ENCODE measurements at regions not wholly inside any gene's neighbourhood (a gene's known extent, or its start where the extent isn't known, plus 50 kb on each side); places are given as distances from the start of the nearest gene placed in this dataset.
"Not testable (repeated sequence)": the region's sequence is repeated elsewhere in the genome, so short reads cannot be mapped to it uniquely, and the experiment has no call there.

DNA sequence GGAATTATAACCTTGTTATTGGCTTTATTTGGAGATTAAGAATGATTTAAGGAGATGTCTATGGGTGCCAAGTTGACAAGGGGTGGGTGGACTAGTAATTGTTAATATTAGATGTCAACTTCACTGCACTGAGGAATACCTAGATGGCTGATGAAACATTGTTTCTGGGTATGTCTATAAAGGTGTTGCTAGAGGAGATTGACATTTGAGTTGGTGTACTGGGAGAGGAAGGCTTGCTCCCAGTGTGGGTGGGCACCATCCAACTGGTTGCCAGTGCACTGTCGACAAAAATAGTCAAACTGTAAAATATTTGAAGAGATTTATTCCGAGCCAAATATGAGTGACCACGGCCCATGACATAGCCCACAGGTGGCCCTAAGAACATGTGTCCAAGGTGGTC lies 378.8 kb downstream of the NDFIP2 start:
- DNase-seq = no peak

- DNase-seq = no peak
Observed at GRCh38 chr13:79853251-79853650, 372.3 kb downstream of the NDFIP2 start.

GRCh38 chr13:79851318-79851717 lies 370.4 kb downstream of the NDFIP2 start:
- no peak for DNase-seq

DNA sequence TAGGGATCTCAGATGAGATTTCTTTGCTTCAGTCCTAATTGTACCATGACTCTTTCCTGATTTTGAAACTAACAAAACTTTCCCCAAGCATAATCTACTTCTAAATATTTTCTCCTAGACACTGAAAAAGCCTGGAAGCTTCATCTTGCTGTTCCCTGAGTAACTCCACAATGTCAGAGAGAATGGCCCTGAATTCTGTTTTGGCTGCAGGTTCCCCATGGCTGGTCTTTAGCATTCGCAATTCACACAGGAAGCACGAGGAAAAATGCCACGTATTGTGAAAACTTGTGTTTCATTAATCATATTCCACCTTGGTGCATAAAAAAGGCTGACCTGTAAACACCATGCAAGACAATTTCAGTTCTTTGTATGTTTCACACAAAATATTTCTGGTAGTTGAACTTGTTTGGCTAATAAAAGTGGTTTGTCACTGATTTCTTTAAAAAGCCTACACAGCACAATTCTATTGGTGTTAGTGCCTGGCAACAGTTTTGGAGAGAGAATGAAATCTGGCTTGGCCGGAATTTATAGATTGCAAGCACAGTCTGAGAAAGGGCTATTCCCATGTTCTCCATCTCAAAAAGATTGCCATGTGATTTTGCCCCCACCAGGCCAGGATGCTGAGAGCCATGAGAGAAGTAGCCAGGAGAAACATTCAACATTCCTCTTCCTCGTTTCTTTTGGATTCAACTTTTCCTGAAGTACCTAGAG lies 367.1 kb downstream of the NDFIP2 start:
- DNase-seq = no peak

- DNase-seq = peak; percentile 26
Observed at GRCh38 chr13:79846386-79846785, 365.4 kb downstream of the NDFIP2 start.

DNA sequence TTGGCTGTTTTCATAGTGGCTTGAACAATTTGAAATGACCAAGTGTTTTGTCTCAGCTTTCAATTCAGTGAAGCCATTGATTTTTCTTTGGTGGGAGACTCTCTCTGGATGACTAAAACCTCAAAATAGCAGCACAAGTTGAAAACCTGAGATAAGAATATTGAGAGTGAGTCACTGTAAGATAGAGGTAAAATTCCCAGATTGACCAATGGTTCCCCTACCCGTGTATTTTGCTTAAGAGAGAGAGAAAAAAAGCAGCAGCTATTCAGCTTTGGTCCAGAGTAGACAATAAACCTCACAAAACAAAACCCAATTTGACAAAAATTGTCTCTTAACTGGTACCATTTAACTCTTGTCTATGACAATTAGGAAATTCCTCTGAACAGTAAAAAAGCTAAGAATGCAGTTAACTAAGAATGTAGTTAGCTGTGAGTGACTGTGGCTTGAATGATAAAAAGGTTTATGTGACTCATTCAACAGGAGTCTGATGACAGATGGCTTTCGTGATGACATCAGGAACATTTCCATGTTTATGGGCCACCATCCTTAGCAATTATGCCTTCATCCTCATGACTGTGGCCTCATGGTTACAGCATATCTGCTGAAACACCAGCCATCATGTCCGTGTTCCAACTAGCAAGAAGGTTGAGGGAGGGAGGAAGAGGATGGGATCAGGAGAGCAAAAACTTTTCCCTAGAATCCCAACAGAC lies 356.9 kb downstream of the NDFIP2 start:
- no peak for DNase-seq

- DNase-seq = not testable (repeated sequence)
Observed at GRCh38 chr13:79836121-79836520, 355.2 kb downstream of the NDFIP2 start.

DNA sequence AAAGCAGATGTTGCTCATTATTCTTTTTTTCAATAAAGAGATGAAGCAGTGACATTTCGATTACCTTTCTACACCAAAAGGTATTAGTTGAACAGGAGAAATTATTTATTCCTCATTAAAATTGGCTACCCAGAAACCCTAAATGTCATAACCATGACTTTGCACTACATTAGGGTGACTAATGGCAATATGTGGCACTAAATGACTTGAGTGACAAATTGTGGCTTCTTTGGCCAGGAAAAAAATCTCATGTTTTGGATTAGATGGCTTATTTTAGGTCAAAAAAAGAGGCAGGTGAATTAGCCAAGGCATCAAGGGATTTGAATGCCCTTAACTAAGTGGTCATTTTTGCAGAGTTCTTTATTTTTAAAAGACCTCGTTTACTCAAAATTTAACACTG lies 353.9 kb downstream of the NDFIP2 start:
- DNase-seq = no peak

DNA sequence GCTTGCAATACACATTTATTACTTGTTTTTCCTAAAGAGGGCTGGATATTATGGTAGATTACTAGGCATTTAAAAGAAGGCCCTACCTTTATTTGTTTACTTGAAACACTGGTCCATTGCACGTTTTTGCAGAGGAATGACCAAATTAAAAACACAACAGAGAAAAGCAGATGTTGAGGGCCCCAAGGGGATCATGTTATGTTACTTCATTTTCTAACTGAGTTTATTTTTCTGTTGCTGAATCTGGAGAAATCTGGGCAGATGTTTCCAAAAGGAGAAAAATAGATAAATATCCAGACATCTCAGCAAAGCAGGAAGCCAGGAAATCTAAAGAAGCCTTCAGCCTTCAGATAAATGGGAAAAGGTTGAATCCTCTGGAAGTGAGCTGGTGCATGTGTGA lies 353.0 kb downstream of the NDFIP2 start:
- no peak for DNase-seq

DNA sequence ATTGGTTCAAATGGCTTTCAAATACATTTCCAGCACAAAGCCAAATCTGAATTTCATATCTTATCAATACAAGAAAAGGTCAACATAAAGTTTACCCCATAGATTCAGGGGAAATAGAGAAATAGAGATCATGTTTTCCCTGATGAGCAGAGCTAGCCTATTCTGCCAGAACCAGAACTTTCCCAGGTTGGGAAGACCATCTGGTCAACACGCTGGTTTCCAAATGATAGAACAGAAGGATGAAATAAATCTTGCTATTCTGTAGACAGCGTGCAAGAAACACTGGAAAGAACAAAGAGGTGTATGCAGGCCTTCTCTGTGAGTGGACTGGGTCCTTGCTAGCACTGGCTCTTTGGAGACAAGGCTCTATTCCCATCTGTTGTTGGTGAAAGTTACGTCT lies 350.6 kb downstream of the NDFIP2 start:
- no peak for DNase-seq

- no peak for DNase-seq
Observed at GRCh38 chr13:79830945-79831344, 350.0 kb downstream of the NDFIP2 start.

GRCh38 chr13:79830426-79830825 lies 349.5 kb downstream of the NDFIP2 start:
- DNase-seq = no peak

- DNase-seq = no peak
Observed at GRCh38 chr13:79829880-79830279, 348.9 kb downstream of the NDFIP2 start.

DNA sequence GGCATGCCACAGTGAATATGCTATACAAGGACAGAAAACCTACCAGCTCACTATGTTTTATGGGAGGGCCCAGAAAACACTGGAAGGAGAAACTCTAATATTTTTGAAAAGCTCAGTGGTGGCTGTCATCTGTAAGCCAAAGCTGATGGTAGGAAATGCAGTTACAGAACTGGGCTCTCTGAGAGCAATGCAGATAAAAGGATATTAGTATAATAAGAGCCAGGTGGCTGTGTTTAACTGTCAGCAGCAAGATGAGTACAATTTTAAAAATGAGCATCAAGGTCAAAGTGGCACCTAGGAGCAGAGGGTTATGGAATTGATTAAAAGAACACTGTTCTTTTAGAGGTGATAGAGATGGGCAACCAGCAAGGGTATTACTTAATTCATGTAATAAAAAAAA lies 345.0 kb downstream of the NDFIP2 start:
- DNase-seq = no peak

- DNase-seq = no peak
Observed at GRCh38 chr13:79815041-79815440, 334.1 kb downstream of the NDFIP2 start.

DNA sequence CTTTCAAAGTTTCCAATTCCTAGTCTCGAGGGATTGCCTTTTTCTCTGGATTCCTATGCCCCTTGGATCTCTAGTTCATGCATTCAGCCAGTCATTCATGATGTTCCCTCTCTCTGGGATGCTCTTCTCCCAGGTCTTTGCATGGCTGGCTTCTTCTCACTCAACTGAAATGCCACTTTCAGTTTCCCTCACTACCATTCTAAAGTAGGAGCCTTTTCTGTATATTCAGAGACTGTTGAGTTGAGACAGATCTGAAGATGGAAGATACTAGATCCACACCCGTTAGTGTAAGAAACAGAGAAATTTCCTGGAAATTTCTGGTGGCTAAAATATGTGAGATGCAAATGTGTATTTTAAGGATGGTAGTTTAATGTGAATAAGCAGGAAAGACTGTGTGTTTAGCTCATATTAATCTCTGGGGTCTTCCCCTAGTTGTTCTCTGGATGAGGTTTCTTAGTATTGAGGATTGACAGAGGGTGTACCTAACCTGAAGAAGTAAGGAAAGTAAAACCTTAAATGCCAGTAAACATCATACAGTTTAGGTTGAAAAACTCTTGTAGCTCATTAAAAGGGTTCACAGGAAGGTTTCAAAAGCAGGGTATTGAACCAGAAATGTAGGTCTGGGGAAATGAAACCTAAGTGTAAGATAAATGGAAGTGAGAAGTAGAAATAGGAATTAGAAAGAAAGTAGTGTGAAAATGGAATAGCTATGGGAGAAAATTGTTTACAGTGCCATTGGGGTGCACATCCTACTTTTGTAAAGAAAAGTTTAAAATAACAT lies 331.3 kb downstream of the NDFIP2 start:
- no peak for DNase-seq

DNA sequence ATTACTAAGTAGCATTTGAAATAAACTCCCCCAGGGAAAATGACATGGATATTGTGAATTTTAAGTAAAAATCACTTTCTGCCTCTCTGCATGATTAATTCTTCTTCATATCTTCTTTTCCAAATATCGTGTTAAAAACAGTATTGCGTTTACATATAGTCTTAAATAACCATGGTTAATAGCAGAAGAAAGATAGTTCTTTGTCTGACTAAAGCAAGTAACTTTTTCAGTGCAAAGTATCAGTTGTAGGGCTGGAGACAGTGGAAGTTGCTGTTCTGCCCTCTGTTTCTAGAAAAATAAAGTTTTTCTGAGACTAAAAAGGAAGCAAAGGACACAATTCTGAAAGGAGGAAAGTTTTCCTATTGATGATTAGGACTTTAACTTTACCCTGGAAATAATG lies 330.2 kb downstream of the NDFIP2 start:
- DNase-seq = no peak

GRCh38 chr13:79810669-79811068 lies 329.7 kb downstream of the NDFIP2 start:
- no peak for DNase-seq

GRCh38 chr13:79810018-79810417 lies 329.1 kb downstream of the NDFIP2 start:
- DNase-seq = no peak

DNA sequence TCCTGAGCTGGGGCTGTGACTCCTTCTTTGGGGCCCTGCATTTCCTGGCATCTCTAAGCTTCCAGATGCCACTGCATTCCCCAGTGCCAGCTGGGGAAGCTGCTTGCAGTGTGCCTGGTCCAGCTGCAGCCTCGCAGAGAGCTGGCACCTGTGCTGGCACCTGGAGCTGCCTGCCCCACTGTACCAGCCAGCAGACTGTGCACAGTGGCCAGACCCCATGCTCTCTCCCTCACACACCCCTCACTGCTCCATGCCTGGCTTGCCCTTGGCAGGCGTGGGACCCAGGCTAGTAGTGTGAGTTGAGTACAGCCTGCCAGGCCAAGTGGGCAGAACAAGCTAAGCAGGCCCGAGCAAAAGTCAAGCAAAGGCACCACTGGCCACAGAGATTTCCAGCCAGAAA lies 327.5 kb downstream of the NDFIP2 start:
- no peak for DNase-seq

GRCh38 chr13:79807554-79807953 lies 326.6 kb downstream of the NDFIP2 start:
- no peak for DNase-seq

- no peak for DNase-seq
Observed at GRCh38 chr13:79806821-79807220, 325.9 kb downstream of the NDFIP2 start.

- no peak for DNase-seq
Observed at GRCh38 chr13:79805317-79805716, 324.4 kb downstream of the NDFIP2 start.

DNA sequence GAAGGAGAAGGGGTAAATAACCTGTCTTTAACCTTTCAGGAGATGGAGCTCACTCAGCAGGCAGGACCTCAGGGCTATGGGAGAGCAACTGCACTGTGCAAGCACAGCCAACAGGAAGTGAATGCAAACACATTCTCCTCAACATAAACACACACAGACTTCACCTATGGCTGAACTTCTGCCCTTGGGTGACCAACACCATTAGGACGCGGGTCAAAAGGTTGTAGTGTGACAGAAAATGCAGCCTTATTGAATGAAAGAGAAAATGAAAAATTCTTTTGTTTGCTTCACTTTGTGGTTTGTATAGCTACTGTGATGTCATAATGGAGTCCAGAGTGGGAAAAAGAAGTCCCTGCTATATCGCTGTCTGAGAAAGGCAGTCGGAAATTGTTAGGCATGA lies 323.0 kb downstream of the NDFIP2 start:
- DNase-seq = no peak
